ENCODE measurements at regions not wholly inside any gene's neighbourhood (a gene's known extent, or its start where the extent isn't known, plus 50 kb on each side); places are given as distances from the start of the nearest gene placed in this dataset.

DNA sequence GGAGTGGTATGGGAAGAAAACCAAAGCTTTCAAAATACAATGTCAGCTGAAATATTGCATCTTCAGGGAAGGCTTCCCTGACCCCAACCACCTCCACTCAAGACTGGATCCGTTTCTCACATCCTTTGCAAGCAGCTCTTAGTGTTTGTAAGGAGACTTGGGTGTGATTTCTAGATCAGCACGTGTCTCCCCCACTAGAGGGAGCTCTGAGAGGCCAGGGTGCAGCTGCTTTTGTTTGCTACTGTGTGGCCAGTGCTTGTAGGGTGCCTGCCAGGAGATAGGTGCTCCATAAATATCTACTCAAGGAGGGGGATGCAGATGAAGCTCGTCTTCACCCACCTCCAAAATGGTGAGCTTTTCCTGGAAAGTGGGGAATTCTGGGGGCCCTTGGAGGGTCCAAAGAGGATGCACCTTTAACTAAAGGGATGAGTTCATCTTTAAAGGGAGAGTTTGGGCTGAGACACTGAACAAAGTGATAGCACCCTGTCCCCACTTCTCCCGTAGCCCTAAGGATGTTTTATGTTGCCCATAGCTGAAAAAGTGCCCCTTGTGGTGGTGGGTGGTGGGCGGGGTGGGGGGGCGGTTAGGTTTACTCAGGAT is 52.6 kb upstream of the MAFB start (continued):
- TF ChIP-seq, protein P1, sequence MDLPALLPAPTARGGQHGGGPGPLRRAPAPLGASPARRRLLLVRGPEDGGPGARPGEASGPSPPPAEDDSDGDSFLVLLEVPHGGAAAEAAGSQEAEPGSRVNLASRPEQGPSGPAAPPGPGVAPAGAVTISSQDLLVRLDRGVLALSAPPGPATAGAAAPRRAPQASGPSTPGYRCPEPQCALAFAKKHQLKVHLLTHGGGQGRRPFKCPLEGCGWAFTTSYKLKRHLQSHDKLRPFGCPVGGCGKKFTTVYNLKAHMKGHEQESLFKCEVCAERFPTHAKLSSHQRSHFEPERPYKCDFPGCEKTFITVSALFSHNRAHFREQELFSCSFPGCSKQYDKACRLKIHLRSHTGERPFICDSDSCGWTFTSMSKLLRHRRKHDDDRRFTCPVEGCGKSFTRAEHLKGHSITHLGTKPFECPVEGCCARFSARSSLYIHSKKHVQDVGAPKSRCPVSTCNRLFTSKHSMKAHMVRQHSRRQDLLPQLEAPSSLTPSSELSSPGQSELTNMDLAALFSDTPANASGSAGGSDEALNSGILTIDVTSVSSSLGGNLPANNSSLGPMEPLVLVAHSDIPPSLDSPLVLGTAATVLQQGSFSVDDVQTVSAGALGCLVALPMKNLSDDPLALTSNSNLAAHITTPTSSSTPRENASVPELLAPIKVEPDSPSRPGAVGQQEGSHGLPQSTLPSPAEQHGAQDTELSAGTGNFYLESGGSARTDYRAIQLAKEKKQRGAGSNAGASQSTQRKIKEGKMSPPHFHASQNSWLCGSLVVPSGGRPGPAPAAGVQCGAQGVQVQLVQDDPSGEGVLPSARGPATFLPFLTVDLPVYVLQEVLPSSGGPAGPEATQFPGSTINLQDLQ (CRISPR knock-in tag; IDR thresholded peaks at IDR 0.05), result no peak
- TF ChIP-seq, protein P2, sequence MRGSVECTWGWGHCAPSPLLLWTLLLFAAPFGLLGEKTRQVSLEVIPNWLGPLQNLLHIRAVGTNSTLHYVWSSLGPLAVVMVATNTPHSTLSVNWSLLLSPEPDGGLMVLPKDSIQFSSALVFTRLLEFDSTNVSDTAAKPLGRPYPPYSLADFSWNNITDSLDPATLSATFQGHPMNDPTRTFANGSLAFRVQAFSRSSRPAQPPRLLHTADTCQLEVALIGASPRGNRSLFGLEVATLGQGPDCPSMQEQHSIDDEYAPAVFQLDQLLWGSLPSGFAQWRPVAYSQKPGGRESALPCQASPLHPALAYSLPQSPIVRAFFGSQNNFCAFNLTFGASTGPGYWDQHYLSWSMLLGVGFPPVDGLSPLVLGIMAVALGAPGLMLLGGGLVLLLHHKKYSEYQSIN (CRISPR knock-in tag; IDR thresholded peaks at IDR 0.05; ENCODE audit: borderline replicate concordance), result no peak
- no peak for TF ChIP-seq ZSCAN29 (CRISPR knock-in tag; conservative IDR thresholded peaks at IDR 0.05)
- no peak for TF ChIP-seq AGO1 (IDR thresholded peaks at IDR 0.05; ENCODE audit: low read depth, low read length, poor library complexity, severe bottlenecking)
- TF ChIP-seq ZNF556 (CRISPR knock-in tag; IDR thresholded peaks at IDR 0.05; ENCODE audit: borderline replicate concordance), result no peak
- TF ChIP-seq, protein P3, sequence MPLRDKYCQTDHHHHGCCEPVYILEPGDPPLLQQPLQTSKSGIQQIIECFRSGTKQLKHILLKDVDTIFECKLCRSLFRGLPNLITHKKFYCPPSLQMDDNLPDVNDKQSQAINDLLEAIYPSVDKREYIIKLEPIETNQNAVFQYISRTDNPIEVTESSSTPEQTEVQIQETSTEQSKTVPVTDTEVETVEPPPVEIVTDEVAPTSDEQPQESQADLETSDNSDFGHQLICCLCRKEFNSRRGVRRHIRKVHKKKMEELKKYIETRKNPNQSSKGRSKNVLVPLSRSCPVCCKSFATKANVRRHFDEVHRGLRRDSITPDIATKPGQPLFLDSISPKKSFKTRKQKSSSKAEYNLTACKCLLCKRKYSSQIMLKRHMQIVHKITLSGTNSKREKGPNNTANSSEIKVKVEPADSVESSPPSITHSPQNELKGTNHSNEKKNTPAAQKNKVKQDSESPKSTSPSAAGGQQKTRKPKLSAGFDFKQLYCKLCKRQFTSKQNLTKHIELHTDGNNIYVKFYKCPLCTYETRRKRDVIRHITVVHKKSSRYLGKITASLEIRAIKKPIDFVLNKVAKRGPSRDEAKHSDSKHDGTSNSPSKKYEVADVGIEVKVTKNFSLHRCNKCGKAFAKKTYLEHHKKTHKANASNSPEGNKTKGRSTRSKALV (CRISPR knock-in tag; IDR thresholded peaks at IDR 0.05), result no peak
- no peak for TF ChIP-seq ZNF496 (CRISPR knock-in tag; IDR thresholded peaks at IDR 0.05; ENCODE audit: insufficient replicate concordance)
- no peak for TF ChIP-seq ARHGAP35 (CRISPR knock-in tag; IDR thresholded peaks at IDR 0.05; ENCODE audit: borderline replicate concordance)
- TF ChIP-seq PHF5A (CRISPR knock-in tag; IDR thresholded peaks at IDR 0.05; ENCODE audit: low read depth, unreplicated experiment), result no peak
- no peak for TF ChIP-seq ZNF720 (CRISPR knock-in tag; IDR thresholded peaks at IDR 0.05)
- no peak for TF ChIP-seq ZNF660 (CRISPR knock-in tag; IDR thresholded peaks at IDR 0.05; ENCODE audit: borderline replicate concordance, low read depth)
- no peak for TF ChIP-seq ATRX (CRISPR knock-in tag; IDR thresholded peaks at IDR 0.05; ENCODE audit: borderline replicate concordance)
- TF ChIP-seq RCOR2 (CRISPR knock-in tag; IDR thresholded peaks at IDR 0.05), result no peak
- no peak for TF ChIP-seq PTBP1 (IDR thresholded peaks at IDR 0.05; ENCODE audit: low read depth, low read length, poor library complexity, severe bottlenecking)
- TF ChIP-seq ZNF17 (CRISPR knock-in tag; IDR thresholded peaks at IDR 0.05), result no peak
- TF ChIP-seq FOXA3 (CRISPR knock-in tag; IDR thresholded peaks at IDR 0.05), result no peak
- TF ChIP-seq MIXL1 (CRISPR knock-in tag; IDR thresholded peaks at IDR 0.05), result no peak
- TF ChIP-seq ZNF530 (CRISPR knock-in tag; IDR thresholded peaks at IDR 0.05; ENCODE audit: low read depth), result no peak
- TF ChIP-seq POGZ (CRISPR knock-in tag; IDR thresholded peaks at IDR 0.05), result no peak
- TF ChIP-seq, protein P4, sequence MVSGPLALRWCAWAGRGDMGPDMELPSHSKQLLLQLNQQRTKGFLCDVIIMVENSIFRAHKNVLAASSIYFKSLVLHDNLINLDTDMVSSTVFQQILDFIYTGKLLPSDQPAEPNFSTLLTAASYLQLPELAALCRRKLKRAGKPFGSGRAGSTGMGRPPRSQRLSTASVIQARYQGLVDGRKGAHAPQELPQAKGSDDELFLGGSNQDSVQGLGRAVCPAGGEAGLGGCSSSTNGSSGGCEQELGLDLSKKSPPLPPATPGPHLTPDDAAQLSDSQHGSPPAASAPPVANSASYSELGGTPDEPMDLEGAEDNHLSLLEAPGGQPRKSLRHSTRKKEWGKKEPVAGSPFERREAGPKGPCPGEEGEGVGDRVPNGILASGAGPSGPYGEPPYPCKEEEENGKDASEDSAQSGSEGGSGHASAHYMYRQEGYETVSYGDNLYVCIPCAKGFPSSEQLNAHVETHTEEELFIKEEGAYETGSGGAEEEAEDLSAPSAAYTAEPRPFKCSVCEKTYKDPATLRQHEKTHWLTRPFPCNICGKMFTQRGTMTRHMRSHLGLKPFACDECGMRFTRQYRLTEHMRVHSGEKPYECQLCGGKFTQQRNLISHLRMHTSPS (CRISPR knock-in tag; IDR thresholded peaks at IDR 0.05; ENCODE audit: low read depth), result no peak
- TF ChIP-seq ZNF207 (IDR thresholded peaks at IDR 0.05; ENCODE audit: borderline replicate concordance), result no peak
- TF ChIP-seq ATAD3A (CRISPR knock-in tag; IDR thresholded peaks at IDR 0.05), result no peak
- TF ChIP-seq KLF13 (CRISPR knock-in tag; IDR thresholded peaks at IDR 0.05), result no peak
- TF ChIP-seq ZNF709 (CRISPR knock-in tag; IDR thresholded peaks at IDR 0.05), result no peak
- TF ChIP-seq ATF7-NPFF (CRISPR knock-in tag; IDR thresholded peaks at IDR 0.05; ENCODE audit: low read depth), result no peak
